ENCODE measurements at regions not wholly inside any gene's neighbourhood (a gene's known extent, or its start where the extent isn't known, plus 50 kb on each side); places are given as distances from the start of the nearest gene placed in this dataset.
"Not testable (repeated sequence)": the region's sequence is repeated elsewhere in the genome, so short reads cannot be mapped to it uniquely, and the experiment has no call there.

- Mint-ChIP-seq H3K4me3 (no peak overlapping the region), H3K4me1 (peaks cover 2% of the 10 kb centered on the region), H3K36me3 (peaks cover 2% of the 10 kb centered on the region), H3K9me3 (peaks cover 6% of the 10 kb centered on the region), H3K27me3 (peaks cover 22% of the 10 kb centered on the region), H3K27ac (no peak overlapping the region)
- DNase-seq (ENCODE audit: low spot score in 2 of 2): no peak
- peak; percentile 62 for ATAC-seq (ENCODE audit: low read depth)
These were observed 99.8 kb upstream of the ALX4 start for GRCh38 chr11:44409558-44410236.

DNA sequence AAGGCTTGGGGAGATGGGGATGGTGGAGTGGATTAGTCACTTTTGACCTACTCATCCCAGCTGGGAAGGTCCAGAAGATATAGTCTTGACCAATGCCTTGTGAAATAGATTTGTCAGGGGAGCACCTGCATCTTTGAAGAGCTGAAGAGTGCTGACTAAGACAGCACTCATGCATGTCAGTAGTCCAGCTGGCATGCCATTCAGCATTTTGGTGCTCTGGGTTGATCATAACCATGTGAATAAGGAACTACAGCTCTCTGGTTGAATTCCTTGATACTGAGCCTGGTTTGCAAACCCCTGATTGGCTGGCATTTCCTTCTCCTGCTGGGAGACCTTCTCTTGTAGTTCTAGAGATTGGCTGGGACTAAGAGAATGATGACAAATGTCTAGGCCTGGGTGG lies 106.8 kb upstream of the ALX4 start:
- Mint-ChIP-seq H3K4me3 (no peak overlapping the region), H3K4me1 (peaks cover 2% of the 10 kb centered on the region), H3K27ac (no peak overlapping the region), H3K36me3 (peaks cover 4% of the 10 kb centered on the region), H3K27me3 (peaks cover 15% of the 10 kb centered on the region), H3K9me3 (peaks cover 2% of the 10 kb centered on the region)
- ATAC-seq (ENCODE audit: low read depth) (no peak), DNase-seq (ENCODE audit: low spot score in 2 of 2) (no peak)

DNA sequence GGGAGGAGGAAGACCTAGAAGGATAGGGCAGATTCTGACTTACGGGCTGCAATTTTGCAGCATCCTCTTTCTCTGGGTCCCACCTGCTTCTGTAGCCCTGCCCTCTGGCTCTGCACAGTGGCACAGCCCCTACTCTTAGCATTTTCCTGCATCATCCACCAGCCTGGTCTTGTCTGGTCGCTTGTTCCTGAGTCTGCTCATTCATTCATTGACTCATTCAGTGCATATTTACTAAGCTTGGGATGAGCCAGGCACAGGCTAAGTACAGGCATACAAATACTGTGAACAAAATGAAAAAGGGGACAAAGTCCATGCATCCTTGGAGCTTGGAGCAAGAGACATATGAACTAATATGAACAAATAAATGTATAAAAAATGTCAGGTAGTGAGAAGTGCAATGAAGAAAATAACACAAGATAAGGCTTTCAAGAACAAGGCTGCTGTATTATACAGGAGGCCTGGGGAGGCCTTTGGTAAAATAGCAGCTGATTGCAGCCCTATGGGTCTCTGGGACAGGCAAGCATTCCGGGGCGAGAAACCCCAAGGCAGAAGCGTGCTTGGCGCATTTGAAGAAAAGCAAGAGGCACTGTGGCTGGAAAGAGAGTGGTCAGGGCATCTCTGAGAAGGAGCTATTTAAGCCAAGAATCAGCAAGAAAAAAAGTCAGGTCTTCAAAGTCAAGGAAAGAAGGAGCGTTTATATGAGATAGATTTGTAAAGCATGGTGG lies 108.0 kb upstream of the ALX4 start:
- ATAC-seq (ENCODE audit: low read depth) (no peak), DNase-seq (ENCODE audit: low spot score in 2 of 2) (no peak)
- Mint-ChIP-seq H3K9me3 (no peaks in the 10 kb centered on the region), H3K4me3 (no peak overlapping the region), H3K36me3 (peaks cover 2% of the 10 kb centered on the region), H3K27me3 (peaks cover 11% of the 10 kb centered on the region), H3K4me1 (peaks cover 2% of the 10 kb centered on the region), H3K27ac (no peak overlapping the region)

DNA sequence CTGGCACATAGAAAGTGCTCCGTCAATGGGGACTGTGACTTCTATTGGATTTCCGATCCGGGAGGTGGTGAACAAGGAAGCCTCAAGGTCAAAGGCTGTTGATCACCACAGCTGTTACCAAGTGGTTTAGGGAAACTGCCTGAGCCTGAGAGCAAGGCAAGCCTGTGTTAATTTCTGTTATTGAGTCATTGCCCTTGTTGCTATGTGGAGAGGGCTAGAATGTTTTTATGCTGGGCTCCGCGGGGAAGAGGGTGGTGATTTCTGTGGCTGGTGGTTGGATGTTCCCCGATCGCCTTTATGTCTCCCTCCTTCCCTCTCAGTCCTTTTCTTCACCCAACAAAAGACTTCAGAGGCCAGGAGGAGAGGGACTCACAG lies 108.5 kb upstream of the ALX4 start:
- ATAC-seq (ENCODE audit: low read depth) (no peak), DNase-seq (ENCODE audit: low spot score in 2 of 2) (no peak)
- H3K27me3 Mint-ChIP-seq: peaks cover 14% of the 10 kb centered on the region
- H3K4me1 Mint-ChIP-seq: peaks cover 2% of the 10 kb centered on the region
- peaks cover 2% of the 10 kb centered on the region for H3K36me3 Mint-ChIP-seq
- no peak overlapping the region for H3K4me3 Mint-ChIP-seq
- H3K9me3 Mint-ChIP-seq: no peaks in the 10 kb centered on the region
- H3K27ac Mint-ChIP-seq: no peak overlapping the region

DNA sequence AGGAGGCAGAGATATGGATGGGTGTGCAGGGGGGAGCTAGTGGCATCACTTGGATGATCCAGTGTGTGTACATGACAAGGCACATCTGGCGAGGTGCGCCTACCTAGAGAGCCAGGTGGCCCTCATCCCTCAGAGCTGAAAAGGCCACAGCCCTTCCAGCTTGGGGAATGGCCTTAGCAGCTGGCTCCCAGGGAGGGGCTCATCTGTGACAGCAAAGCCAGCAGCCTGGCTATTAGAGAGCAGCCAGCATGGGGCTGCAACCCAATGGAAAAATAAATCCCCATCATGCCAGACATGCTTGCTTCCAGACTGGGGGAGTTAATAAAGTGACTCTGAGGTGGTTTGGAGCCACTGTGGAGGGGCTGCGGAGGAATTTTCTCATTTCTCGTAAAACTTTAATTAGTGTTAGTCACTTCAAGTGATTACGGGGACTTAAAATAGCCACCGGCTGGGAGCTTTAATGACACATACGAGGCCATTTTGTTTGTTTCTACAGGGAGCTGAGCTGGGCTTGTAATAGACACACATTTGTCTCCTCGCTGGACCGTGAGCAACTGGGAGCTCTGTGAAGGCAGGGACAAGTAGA lies 111.2 kb upstream of the ALX4 start:
- no peak overlapping the region for H3K27ac Mint-ChIP-seq
- ATAC-seq (ENCODE audit: low read depth): no peak

GRCh38 chr11:44423289-44423688 lies 113.3 kb upstream of the ALX4 start:
- DNase-seq (ENCODE audit: low spot score in 2 of 2): no peak
- peaks cover 2% of the 10 kb centered on the region for H3K4me1 Mint-ChIP-seq
- H3K27me3 Mint-ChIP-seq: peaks cover 28% of the 10 kb centered on the region
- H3K9me3 Mint-ChIP-seq: no peaks in the 10 kb centered on the region
- no peaks in the 10 kb centered on the region for H3K36me3 Mint-ChIP-seq
- no peak overlapping the region for H3K27ac Mint-ChIP-seq
- no peak overlapping the region for H3K4me3 Mint-ChIP-seq
- no peak for ATAC-seq (ENCODE audit: low read depth)

More for the DNA sequence above, 111.2 kb upstream of the ALX4 start:
- Mint-ChIP-seq H3K4me1 (peaks cover 2% of the 10 kb centered on the region), H3K4me3 (no peak overlapping the region), H3K36me3 (no peaks in the 10 kb centered on the region), H3K9me3 (no peaks in the 10 kb centered on the region), H3K27me3 (peaks cover 22% of the 10 kb centered on the region)
- DNase-seq (ENCODE audit: low spot score in 2 of 2): no peak

- Mint-ChIP-seq H3K4me3 (no peak overlapping the region), H3K4me1 (peaks cover 2% of the 10 kb centered on the region), H3K9me3 (no peaks in the 10 kb centered on the region), H3K27me3 (peaks cover 23% of the 10 kb centered on the region), H3K27ac (no peak overlapping the region), H3K36me3 (no peaks in the 10 kb centered on the region)
- ATAC-seq (ENCODE audit: low read depth): no peak
- DNase-seq (ENCODE audit: low spot score in 2 of 2): no peak
These were observed 114.9 kb upstream of the ALX4 start for GRCh38 chr11:44424841-44425240.

DNA sequence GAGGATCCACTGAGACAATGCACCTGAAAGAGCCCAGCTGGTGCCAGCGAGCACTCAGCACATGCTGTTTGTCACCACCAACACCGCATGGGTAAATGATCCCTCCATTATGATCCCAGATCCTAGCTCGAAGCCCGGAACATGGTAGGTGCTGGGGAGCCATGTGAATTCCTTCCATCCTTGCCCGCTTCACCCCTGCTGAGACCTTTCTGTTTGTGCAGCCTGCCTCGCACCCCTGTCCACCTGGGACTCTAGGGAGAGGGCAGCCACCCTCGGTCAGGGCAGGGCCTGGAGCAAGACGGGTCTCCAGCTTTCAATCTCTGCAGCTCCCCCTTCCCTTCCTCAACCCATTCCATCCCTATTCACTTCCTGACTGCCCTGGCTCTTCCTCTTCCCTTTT lies 116.2 kb upstream of the ALX4 start:
- Mint-ChIP-seq H3K9me3 (peaks cover 1% of the 10 kb centered on the region), H3K27me3 (peaks cover 25% of the 10 kb centered on the region), H3K4me3 (no peak overlapping the region), H3K36me3 (no peaks in the 10 kb centered on the region), H3K27ac (no peak overlapping the region), H3K4me1 (no peaks in the 10 kb centered on the region)
- ATAC-seq (ENCODE audit: low read depth): no peak
- DNase-seq (ENCODE audit: low spot score in 2 of 2): no peak

GRCh38 chr11:44426958-44427357 lies 117.0 kb upstream of the ALX4 start:
- Mint-ChIP-seq H3K27me3 (peaks cover 27% of the 10 kb centered on the region), H3K36me3 (no peaks in the 10 kb centered on the region), H3K9me3 (peaks cover 2% of the 10 kb centered on the region), H3K4me3 (no peak overlapping the region), H3K4me1 (no peaks in the 10 kb centered on the region), H3K27ac (no peak overlapping the region)
- DNase-seq (ENCODE audit: low spot score in 2 of 2): no peak
- no peak for ATAC-seq (ENCODE audit: low read depth)

GRCh38 chr11:44427432-44427831 lies 117.5 kb upstream of the ALX4 start:
- no peak overlapping the region for H3K27ac Mint-ChIP-seq
- ATAC-seq (ENCODE audit: low read depth): no peak
- no peaks in the 10 kb centered on the region for H3K4me1 Mint-ChIP-seq
- no peak for DNase-seq (ENCODE audit: low spot score in 2 of 2)
- H3K27me3 Mint-ChIP-seq: peaks cover 27% of the 10 kb centered on the region
- peaks cover 2% of the 10 kb centered on the region for H3K9me3 Mint-ChIP-seq
- no peaks in the 10 kb centered on the region for H3K36me3 Mint-ChIP-seq
- H3K4me3 Mint-ChIP-seq: no peak overlapping the region

DNA sequence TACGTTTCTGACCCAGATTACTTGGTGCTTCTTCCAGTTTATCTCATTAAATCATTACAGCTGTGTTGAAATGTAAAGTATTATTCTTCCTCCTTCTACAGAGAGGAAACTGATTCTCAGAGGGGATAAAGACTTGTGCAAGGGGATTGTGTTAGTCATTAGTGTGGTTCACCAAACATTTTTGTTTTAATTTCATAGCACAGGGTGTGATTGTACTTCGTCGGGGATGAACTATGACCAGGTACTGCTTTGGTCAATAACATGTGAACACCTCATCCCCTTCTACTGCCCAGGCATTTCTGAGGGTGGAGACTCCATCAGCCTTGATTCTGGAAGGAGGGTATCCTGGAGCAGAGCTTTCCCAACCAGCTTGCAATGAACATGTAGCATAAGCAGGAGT lies 120.2 kb upstream of the ALX4 start:
- Mint-ChIP-seq H3K9me3 (peaks cover 2% of the 10 kb centered on the region), H3K27ac (no peak overlapping the region), H3K27me3 (peaks cover 21% of the 10 kb centered on the region), H3K4me3 (no peak overlapping the region), H3K4me1 (no peaks in the 10 kb centered on the region), H3K36me3 (no peaks in the 10 kb centered on the region)
- DNase-seq (ENCODE audit: low spot score in 2 of 2) (no peak), ATAC-seq (ENCODE audit: low read depth) (no peak)

GRCh38 chr11:44434191-44434590 lies 124.3 kb upstream of the ALX4 start:
- Mint-ChIP-seq H3K4me1 (no peaks in the 10 kb centered on the region), H3K9me3 (peaks cover 2% of the 10 kb centered on the region), H3K4me3 (no peak overlapping the region), H3K36me3 (no peaks in the 10 kb centered on the region), H3K27ac (no peak overlapping the region), H3K27me3 (peaks cover 26% of the 10 kb centered on the region)
- ATAC-seq (ENCODE audit: low read depth): no peak
- no peak for DNase-seq (ENCODE audit: low spot score in 2 of 2)

DNA sequence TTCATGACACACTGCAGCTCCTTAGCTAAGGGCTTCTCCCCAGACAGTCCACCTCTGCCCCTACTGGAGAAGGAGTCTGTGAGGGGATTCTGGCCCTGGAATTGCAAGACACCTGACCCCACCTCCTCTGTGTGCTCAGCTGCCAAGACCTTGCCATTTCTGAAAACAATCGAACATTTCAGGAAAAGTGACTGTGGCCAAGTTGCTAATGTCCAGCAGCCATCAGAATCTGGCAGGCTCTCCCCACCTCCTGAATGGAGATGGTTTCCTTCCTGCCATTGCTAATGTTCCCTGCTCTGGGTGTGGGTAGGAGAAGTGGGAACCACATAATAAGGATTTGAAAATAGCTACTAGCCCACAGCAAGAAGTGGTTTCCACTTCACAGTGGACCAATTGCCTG lies 127.2 kb upstream of the ALX4 start:
- peaks cover 2% of the 10 kb centered on the region for H3K9me3 Mint-ChIP-seq
- no peaks in the 10 kb centered on the region for H3K4me1 Mint-ChIP-seq
- no peak for ATAC-seq (ENCODE audit: low read depth)
- H3K27ac Mint-ChIP-seq: no peak overlapping the region
- DNase-seq (ENCODE audit: low spot score in 2 of 2): no peak
- H3K36me3 Mint-ChIP-seq: peaks cover 2% of the 10 kb centered on the region
- H3K27me3 Mint-ChIP-seq: peaks cover 25% of the 10 kb centered on the region
- H3K4me3 Mint-ChIP-seq: no peak overlapping the region

- not testable (repeated sequence) for ATAC-seq (ENCODE audit: low read depth); H3K4me1 Mint-ChIP-seq; DNase-seq (ENCODE audit: low spot score in 2 of 2); H3K4me3 Mint-ChIP-seq; H3K36me3 Mint-ChIP-seq; H3K9me3 Mint-ChIP-seq; H3K27ac Mint-ChIP-seq
- H3K27me3 Mint-ChIP-seq: peaks cover 18% of the 10 kb centered on the region
These were observed 122.4 kb upstream of the CD82 start for GRCh38 chr11:44442893-44443673.

Measured in memory B cell (primary cell).